ENCODE measurements at regions not wholly inside any gene's neighbourhood (a gene's known extent, or its start where the extent isn't known, plus 50 kb on each side); places are given as distances from the start of the nearest gene placed in this dataset.
A peak's percentile ranks its signal among the peaks of the same experiment; 100 is the strongest.

- TF ChIP-seq EZH2phosphoT487 (IDR thresholded peaks at IDR 0.05) (no peak), CTCF (IDR thresholded peaks at IDR 0.05) (peak; percentile 4), EZH2 (IDR thresholded peaks at IDR 0.05) (no peak)
Measured at GRCh38 chr20:19026901-19027644, 185.4 kb upstream of the SLC24A3 start.
